ENCODE measurements at regions not wholly inside any gene's neighbourhood (a gene's known extent, or its start where the extent isn't known, plus 50 kb on each side); places are given as distances from the start of the nearest gene placed in this dataset.

DNA sequence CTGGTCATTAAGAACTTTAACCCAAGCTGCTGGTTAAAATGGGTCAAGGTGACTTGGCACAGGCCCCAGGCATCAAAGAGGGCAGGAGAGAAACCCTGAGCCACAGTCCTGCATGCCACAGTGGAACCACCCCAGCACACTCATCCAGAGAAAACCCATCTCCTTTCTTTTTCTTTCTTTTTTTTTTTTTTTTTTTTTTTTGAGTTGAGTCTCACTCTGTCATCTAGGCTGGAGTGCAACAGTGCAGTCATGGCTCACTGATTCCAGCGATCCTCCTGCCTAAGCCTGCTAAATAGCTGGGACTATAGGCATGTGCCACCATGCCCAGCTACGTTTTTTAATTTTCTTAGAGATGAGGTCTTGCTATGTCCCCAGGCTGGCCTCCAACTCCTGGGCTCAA, 109.2 kb upstream of the RAB4A start:
- TF ChIP-seq POLR2A (IDR thresholded peaks at IDR 0.05): no peak
- TF ChIP-seq, protein P1, sequence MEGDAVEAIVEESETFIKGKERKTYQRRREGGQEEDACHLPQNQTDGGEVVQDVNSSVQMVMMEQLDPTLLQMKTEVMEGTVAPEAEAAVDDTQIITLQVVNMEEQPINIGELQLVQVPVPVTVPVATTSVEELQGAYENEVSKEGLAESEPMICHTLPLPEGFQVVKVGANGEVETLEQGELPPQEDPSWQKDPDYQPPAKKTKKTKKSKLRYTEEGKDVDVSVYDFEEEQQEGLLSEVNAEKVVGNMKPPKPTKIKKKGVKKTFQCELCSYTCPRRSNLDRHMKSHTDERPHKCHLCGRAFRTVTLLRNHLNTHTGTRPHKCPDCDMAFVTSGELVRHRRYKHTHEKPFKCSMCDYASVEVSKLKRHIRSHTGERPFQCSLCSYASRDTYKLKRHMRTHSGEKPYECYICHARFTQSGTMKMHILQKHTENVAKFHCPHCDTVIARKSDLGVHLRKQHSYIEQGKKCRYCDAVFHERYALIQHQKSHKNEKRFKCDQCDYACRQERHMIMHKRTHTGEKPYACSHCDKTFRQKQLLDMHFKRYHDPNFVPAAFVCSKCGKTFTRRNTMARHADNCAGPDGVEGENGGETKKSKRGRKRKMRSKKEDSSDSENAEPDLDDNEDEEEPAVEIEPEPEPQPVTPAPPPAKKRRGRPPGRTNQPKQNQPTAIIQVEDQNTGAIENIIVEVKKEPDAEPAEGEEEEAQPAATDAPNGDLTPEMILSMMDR (IDR thresholded peaks at IDR 0.05): no peak
